H9 (cell line): ENCODE measurements at regions not wholly inside any gene's neighbourhood (a gene's known extent, or its start where the extent isn't known, plus 50 kb on each side); places are given as distances from the start of the nearest gene placed in this dataset.

Source experiments
- DNase-seq: peaks from one replicate; pipeline ENCODE4 v3.0.0-alpha.2; 2017
- H2AFZ ChIP-seq: one replicate; pipeline ENCODE4 v1.6.1; 2013; ENCODE audit warnings: mild to moderate bottlenecking, low read length, control low read depth, moderate library complexity
- H2AK5ac ChIP-seq: 2 replicates; pipeline ENCODE4 v1.6.1; 2013; ENCODE audit warnings: low read length, control low read depth, mixed read lengths; ENCODE audit not compliant: insufficient read length
- H2BK120ac ChIP-seq: one replicate; pipeline ENCODE4 v1.6.1; 2013; ENCODE audit warnings: low read depth, mild to moderate bottlenecking, low read length, control low read depth, inconsistent platforms; ENCODE audit not compliant: poor library complexity, severe bottlenecking
- H2BK12ac ChIP-seq: 2 replicates; pipeline ENCODE4 v1.6.1; 2013; ENCODE audit warnings: low read length, control low read depth, mixed read lengths, low read depth; ENCODE audit not compliant: insufficient read length
- H2BK15ac ChIP-seq: 2 replicates; pipeline ENCODE4 v1.6.1; 2013; ENCODE audit warnings: low read depth, low read length, control low read depth
- H2BK20ac ChIP-seq: one replicate; pipeline ENCODE4 v1.6.1; 2013; ENCODE audit warnings: low read depth, mild to moderate bottlenecking, low read length, control low read depth, inconsistent platforms; ENCODE audit not compliant: poor library complexity, severe bottlenecking
- H2BK5ac ChIP-seq: 2 replicates; pipeline ENCODE4 v1.6.1; 2013; ENCODE audit warnings: low read length, control low read depth, mixed read lengths; ENCODE audit not compliant: insufficient read length
- H3K14ac ChIP-seq: 2 replicates; pipeline ENCODE4 v1.6.1; 2013; ENCODE audit warnings: low read length, control low read depth; ENCODE audit not compliant: insufficient read depth
- H3K18ac ChIP-seq: 2 replicates; pipeline ENCODE4 v1.6.1; 2013; ENCODE audit warnings: low read depth, mild to moderate bottlenecking, mixed read lengths, low read length, control low read depth; ENCODE audit not compliant: insufficient read length
- H3K23ac ChIP-seq: 2 replicates; pipeline ENCODE4 v1.6.1; 2013; ENCODE audit warnings: low read length, control low read depth, mixed read lengths, low read depth; ENCODE audit not compliant: insufficient read length
- H3K23me2 ChIP-seq: 2 replicates; pipeline ENCODE4 v1.6.1; 2013; ENCODE audit warnings: low read depth, mild to moderate bottlenecking, mixed read lengths, low read length, control low read depth; ENCODE audit not compliant: insufficient read length, poor library complexity, severe bottlenecking
- H3K27ac ChIP-seq: 2 replicates; pipeline ENCODE4 v1.5.1; 2013; ENCODE audit warnings: low read length, control low read depth, mixed read lengths, low read depth; ENCODE audit not compliant: insufficient read length
- H3K27me3 ChIP-seq: 2 replicates; pipeline ENCODE4 v1.6.1; 2013; ENCODE audit warnings: low read length, control low read depth, inconsistent platforms; ENCODE audit not compliant: insufficient read depth
- H3K4ac ChIP-seq: 2 replicates; pipeline ENCODE4 v1.6.1; 2013; ENCODE audit warnings: low read depth, mild to moderate bottlenecking, control low read depth, inconsistent platforms, low read length, moderate library complexity
- H3K4me1 ChIP-seq: 2 replicates; pipeline ENCODE4 v1.6.1; 2013; ENCODE audit warnings: low read length, control low read depth, inconsistent platforms; ENCODE audit not compliant: insufficient read depth
- H3K4me2 ChIP-seq: 2 replicates; pipeline ENCODE4 v1.6.1; 2013; ENCODE audit warnings: low read length, control low read depth, mixed read lengths; ENCODE audit not compliant: insufficient read length, insufficient read depth
- H3K56ac ChIP-seq: 2 replicates; pipeline ENCODE4 v1.6.1; 2013; ENCODE audit warnings: low read depth, mild to moderate bottlenecking, mixed read lengths, low read length, control low read depth; ENCODE audit not compliant: insufficient read length
- H3K79me1 ChIP-seq: 2 replicates; pipeline ENCODE4 v1.6.1; 2013; ENCODE audit warnings: low read depth, mild to moderate bottlenecking, moderate library complexity, low read length, control low read depth, inconsistent platforms; ENCODE audit not compliant: insufficient read depth, poor library complexity, severe bottlenecking
- H3K79me2 ChIP-seq: 2 replicates; pipeline ENCODE4 v1.6.1; 2013; ENCODE audit warnings: low read length, control low read depth, inconsistent platforms; ENCODE audit not compliant: insufficient read depth
- H3K9ac ChIP-seq: 2 replicates; pipeline ENCODE4 v1.6.1; 2013; ENCODE audit warnings: low read length, control low read depth, mixed read lengths; ENCODE audit not compliant: insufficient read length; ENCODE audit errors: extremely low read depth
- H3K9me3 ChIP-seq: one replicate; pipeline ENCODE4 v1.6.1; 2013; ENCODE audit warnings: low read depth, low read length, inconsistent platforms; ENCODE audit not compliant: control insufficient read depth
- H3T11ph ChIP-seq: one replicate; pipeline ENCODE4 v1.6.1; 2013; ENCODE audit warnings: mild to moderate bottlenecking, low read length, control low read depth, inconsistent platforms
- H4K20me1 ChIP-seq: one replicate; pipeline ENCODE4 v1.6.1; 2013; ENCODE audit not compliant: control insufficient read depth, insufficient read length, insufficient read depth
- H4K5ac ChIP-seq: 2 replicates; pipeline ENCODE4 v1.6.1; 2013; ENCODE audit warnings: low read depth, mild to moderate bottlenecking, mixed read lengths, low read length, control low read depth; ENCODE audit not compliant: insufficient read length
- H4K8ac ChIP-seq: replicated peaks from 2 replicates; pipeline ENCODE4 v1.6.1; 2013; ENCODE audit warnings: low read length, control low read depth, mixed read lengths, low read depth; ENCODE audit not compliant: insufficient read length
- H4K91ac ChIP-seq: 2 replicates; pipeline ENCODE4 v1.6.1; 2013; ENCODE audit warnings: low read depth, mild to moderate bottlenecking, moderate library complexity, mixed read lengths, low read length, control low read depth; ENCODE audit not compliant: insufficient read length
- H3K27ac Mint-ChIP-seq, 3 experiments: 2 replicates in 2 of 3; 3 replicates in 1 of 3; pipeline ENCODE4 v1.8.0; 2020 to 2021; ENCODE audit warnings: mixed read lengths in 3 of 3, mild to moderate bottlenecking in 1 of 3, moderate library complexity in 1 of 3
- H3K27me3 Mint-ChIP-seq: 2 replicates; pipeline ENCODE4 v1.8.0; 2021; ENCODE audit warnings: low read depth, mild to moderate bottlenecking, moderate library complexity, mixed read lengths
- H3K36me3 Mint-ChIP-seq, 3 experiments: 2 replicates in 2 of 3; 3 replicates in 1 of 3; pipeline ENCODE4 v1.8.0; 2020 to 2021; ENCODE audit warnings: low read depth in 3 of 3, mixed read lengths in 3 of 3; ENCODE audit not compliant: insufficient read depth in 1 of 3
- H3K4me1 Mint-ChIP-seq, 2 experiments: 2 replicates each; pipeline ENCODE4 v1.8.0; 2020; ENCODE audit warnings: mixed read lengths in 2 of 2
- H3K4me3 Mint-ChIP-seq, 2 experiments: 2 replicates in 1 of 2; 3 replicates in 1 of 2; pipeline ENCODE4 v1.8.0; 2020 to 2021; ENCODE audit warnings: mild to moderate bottlenecking in 2 of 2, mixed read lengths in 2 of 2, moderate library complexity in 1 of 2
- H3K9me3 Mint-ChIP-seq, 2 experiments: 2 replicates in 1 of 2; 3 replicates in 1 of 2; pipeline ENCODE4 v1.8.0; 2020; ENCODE audit warnings: mild to moderate bottlenecking in 2 of 2, mixed read lengths in 2 of 2, moderate library complexity in 1 of 2
- CTCF ChIP-seq: fragments of 200-600 bp; sonication (generic); conservative IDR thresholded peaks from 3 replicates; pipeline ENCODE4 v1.8.0; 2021; ENCODE audit warnings: antibody characterized with exemption, mild to moderate bottlenecking
- WGBS: extraction: QIAGEN DNeasy Blood & Tissue Kit; methylation state at CpG from one replicate; pipeline ENCODE4 v1.1.7; 2013; ENCODE audit warnings: missing lambda C conversion rate, low lambda C conversion rate, mixed read lengths; ENCODE audit not compliant: insufficient read length; ENCODE audit errors: extremely low coverage; 5-methylcytosine and 5-hydroxymethylcytosine counted together

GRCh38 chr11:27582621-27583020, 76.1 kb upstream of the LIN7C start:
- Histone ChIP-seq H3K9me3 (no peaks in the 10 kb centered on the region), H2BK120ac (no peak overlapping the region), H2BK15ac (no peak overlapping the region), H3K27me3 (no peaks in the 10 kb centered on the region), H3K79me2 (0 out of 2 replicates have a peak, but pooled peaks cover 1% of the 10 kb centered on the region), H3T11ph (no peak overlapping the region), H3K27ac (no peak overlapping the region), H4K91ac (no peak overlapping the region), H4K5ac (no peak overlapping the region), H4K20me1 (no peaks in the 10 kb centered on the region), H2BK5ac (no peak overlapping the region), H3K79me1 (no peaks in the 10 kb centered on the region), H2BK12ac (no peak overlapping the region), H3K4me1 (no peaks in the 10 kb centered on the region), H3K18ac (no peak overlapping the region), H3K4ac (no peak overlapping the region), H3K23me2 (no peaks in the 10 kb centered on the region), H3K9ac (no peak overlapping the region), H2BK20ac (no peak overlapping the region), H3K4me2 (no peak overlapping the region), H3K56ac (no peak overlapping the region), H3K14ac (no peak overlapping the region), H4K8ac (no peak overlapping the region), H3K23ac (no peak overlapping the region), H2AK5ac (no peak overlapping the region), H2AFZ (no peak overlapping the region)
- Mint-ChIP-seq H3K27me3 (peaks cover 18% of the 10 kb centered on the region), H3K36me3 (no peaks in the 10 kb centered on the region), H3K4me3 (no peak overlapping the region), H3K9me3 (no peaks in the 10 kb centered on the region), H3K4me1 (no peaks in the 10 kb centered on the region), H3K27ac (no peak overlapping the region)
- WGBS, result no CpG with 5 or more reads among the region's 4 CpGs
- no peak for TF ChIP-seq CTCF
- DNase-seq, result no peak
